Endodermal cell (in vitro differentiated cells): ENCODE measurements at regions not wholly inside any gene's neighbourhood (a gene's known extent, or its start where the extent isn't known, plus 50 kb on each side); places are given as distances from the start of the nearest gene placed in this dataset.
A peak's percentile ranks its signal among the peaks of the same experiment; 100 is the strongest.

Experiments used
- DNase-seq: peaks from one replicate; pipeline ENCODE4 v3.0.0-alpha.2; 2017
- H3K27ac ChIP-seq: 2 replicates; pipeline ENCODE4 v1.5.1; 2013; ENCODE audit warnings: mild to moderate bottlenecking, low read depth, low read length, moderate library complexity
- H3K27me3 ChIP-seq: 2 replicates; pipeline ENCODE4 v1.6.1; 2013; ENCODE audit warnings: mild to moderate bottlenecking, low read length, moderate library complexity; ENCODE audit not compliant: insufficient read depth, control insufficient read depth, poor library complexity, severe bottlenecking
- H3K36me3 ChIP-seq: 2 replicates; pipeline ENCODE4 v1.7.0; 2013; ENCODE audit warnings: mild to moderate bottlenecking, low read length, moderate library complexity; ENCODE audit not compliant: control insufficient read depth, insufficient read depth
- H3K4me1 ChIP-seq: one replicate; pipeline ENCODE4 v1.7.0; 2013; ENCODE audit warnings: low read length; ENCODE audit not compliant: control insufficient read depth, insufficient read depth
- H3K4me3 ChIP-seq: 2 replicates; pipeline ENCODE4 v1.5.1; 2013; ENCODE audit warnings: mild to moderate bottlenecking, low read length, moderate library complexity
- H3K9ac ChIP-seq: 2 replicates; pipeline ENCODE4 v1.6.1; 2013; ENCODE audit warnings: mild to moderate bottlenecking, low read length, moderate library complexity; ENCODE audit not compliant: poor library complexity, severe bottlenecking; ENCODE audit errors: extremely low read depth
- H3K9me3 ChIP-seq: 2 replicates; pipeline ENCODE4 v1.6.1; 2013; ENCODE audit warnings: mild to moderate bottlenecking, low read length, moderate library complexity; ENCODE audit not compliant: control insufficient read depth
- H3K27ac Mint-ChIP-seq: 2 replicates; pipeline ENCODE4 v1.8.0; 2020; ENCODE audit warnings: mixed read lengths
- H3K27me3 Mint-ChIP-seq: 2 replicates; pipeline ENCODE4 v1.8.0; 2021; ENCODE audit warnings: mild to moderate bottlenecking, mixed read lengths; ENCODE audit not compliant: insufficient read depth
- H3K36me3 Mint-ChIP-seq: 2 replicates; pipeline ENCODE4 v1.8.0; 2020; ENCODE audit warnings: low read depth, mixed read lengths
- H3K4me1 Mint-ChIP-seq: 2 replicates; pipeline ENCODE4 v1.8.0; 2020; ENCODE audit warnings: mixed read lengths
- H3K4me3 Mint-ChIP-seq: 2 replicates; pipeline ENCODE4 v1.8.0; 2020; ENCODE audit warnings: mild to moderate bottlenecking, moderate library complexity, mixed read lengths
- H3K9me3 Mint-ChIP-seq: 2 replicates; pipeline ENCODE4 v1.8.0; 2020; ENCODE audit warnings: mild to moderate bottlenecking, mixed read lengths
- CTCF ChIP-seq: fragments of 200-600 bp; sonication (generic); conservative IDR thresholded peaks from 2 replicates; pipeline ENCODE4 v1.5.0; 2021; ENCODE audit warnings: antibody characterized with exemption, mild to moderate bottlenecking
- WGBS, 2 experiments: methylation state at CpG; one replicate each; pipeline versions ENCODE4 v1.1.5 to v1.1.7; 2013; ENCODE audit warnings: missing lambda C conversion rate in 2 of 2, mixed read lengths in 1 of 2; ENCODE audit not compliant: insufficient coverage in 1 of 2, insufficient read length in 1 of 2; 5-methylcytosine and 5-hydroxymethylcytosine counted together

GRCh38 chr19:30228113-30228834 lies 143.9 kb upstream of the ZNF536 start:
- 0 to 1% methylated on average over 38 to 61 of the region's 62 CpGs for WGBS, 2 experiments
- Histone ChIP-seq H3K27me3 (peaks cover 82% of the 10 kb centered on the region), H3K4me3 (peak overlapping the region; percentile 76), H3K4me1 (peaks cover 3% of the 10 kb centered on the region), H3K36me3 (no peaks in the 10 kb centered on the region), H3K27ac (no peak overlapping the region), H3K9ac (no peak overlapping the region), H3K9me3 (no peaks in the 10 kb centered on the region)
- H3K27me3 Mint-ChIP-seq = peaks cover 80% of the 10 kb centered on the region
- no peak overlapping the region for H3K27ac Mint-ChIP-seq
- DNase-seq = peak; percentile 64
- H3K9me3 Mint-ChIP-seq = no peaks in the 10 kb centered on the region
- peak overlapping the region; percentile 62 for H3K4me3 Mint-ChIP-seq
- no peaks in the 10 kb centered on the region for H3K36me3 Mint-ChIP-seq
- no peak for TF ChIP-seq CTCF
- H3K4me1 Mint-ChIP-seq = peaks cover 29% of the 10 kb centered on the region

DNA sequence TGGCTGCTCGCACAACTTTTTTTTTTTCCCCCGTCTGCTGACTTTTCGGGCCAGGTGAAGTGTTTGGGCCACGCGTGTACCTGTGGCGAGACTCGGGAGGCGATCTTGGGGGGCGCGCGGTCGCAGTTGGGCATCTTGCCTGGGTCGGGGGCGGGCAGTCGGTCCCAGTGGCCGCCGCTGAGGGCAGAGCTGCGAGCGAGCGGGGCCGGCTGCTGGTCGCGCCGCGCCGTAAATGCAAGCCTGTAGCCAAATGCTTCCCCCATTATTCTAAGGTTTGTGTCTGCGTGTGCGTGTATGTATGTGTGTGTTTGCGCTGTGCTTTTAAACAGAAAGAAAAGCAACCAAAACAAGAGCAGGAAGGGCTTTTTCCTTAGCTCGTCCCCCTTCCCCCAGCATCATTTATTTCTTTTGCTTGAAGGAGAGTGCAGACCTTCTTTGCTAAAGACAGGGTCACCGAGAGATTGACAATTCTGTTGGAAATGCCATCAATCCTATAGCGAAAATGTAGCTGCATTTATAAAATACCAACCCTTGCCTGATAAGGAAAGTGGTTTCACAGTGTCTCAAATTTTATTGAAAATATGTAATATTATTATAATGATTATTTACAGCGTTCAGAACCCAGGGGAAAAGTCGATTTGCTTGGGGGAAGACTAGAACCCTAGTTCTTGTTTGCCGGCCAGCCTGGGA lies 143.2 kb upstream of the ZNF536 start:
- H3K4me1 ChIP-seq = peaks cover 3% of the 10 kb centered on the region
- no peak overlapping the region for H3K9ac ChIP-seq
- peaks cover 29% of the 10 kb centered on the region for H3K4me1 Mint-ChIP-seq
- peak overlapping the region; percentile 62 for H3K4me3 Mint-ChIP-seq
- 0 to 2% methylated on average over 4 to 35 of the region's 35 CpGs for WGBS, 2 experiments
- no peak overlapping the region for H3K27ac ChIP-seq
- peak overlapping the region; percentile 76 for H3K4me3 ChIP-seq
- peak; percentile 26 for TF ChIP-seq CTCF
- no peaks in the 10 kb centered on the region for H3K36me3 ChIP-seq
- no peaks in the 10 kb centered on the region for H3K9me3 Mint-ChIP-seq
- DNase-seq = peak; percentile 67
- H3K27me3 ChIP-seq = peaks cover 75% of the 10 kb centered on the region
- H3K36me3 Mint-ChIP-seq = no peaks in the 10 kb centered on the region
- no peaks in the 10 kb centered on the region for H3K9me3 ChIP-seq
- peaks cover 72% of the 10 kb centered on the region for H3K27me3 Mint-ChIP-seq
- no peak overlapping the region for H3K27ac Mint-ChIP-seq

- H3K9me3 Mint-ChIP-seq = no peaks in the 10 kb centered on the region
- Histone ChIP-seq H3K4me1 (peaks cover 3% of the 10 kb centered on the region), H3K27me3 (peaks cover 69% of the 10 kb centered on the region), H3K27ac (no peak overlapping the region), H3K9ac (no peak overlapping the region), H3K4me3 (no peak overlapping the region), H3K9me3 (no peaks in the 10 kb centered on the region), H3K36me3 (no peaks in the 10 kb centered on the region)
- 19 to 33% methylated on average over 4 to 14 of the region's 14 CpGs for WGBS, 2 experiments
- DNase-seq = peak; percentile 64
- peak overlapping the region; percentile 22 for H3K4me3 Mint-ChIP-seq
- TF ChIP-seq CTCF = no peak
- H3K27ac Mint-ChIP-seq = no peak overlapping the region
- H3K36me3 Mint-ChIP-seq = no peaks in the 10 kb centered on the region
- peaks cover 23% of the 10 kb centered on the region for H3K4me1 Mint-ChIP-seq
- H3K27me3 Mint-ChIP-seq = peaks cover 66% of the 10 kb centered on the region
These were observed 142.5 kb upstream of the ZNF536 start for GRCh38 chr19:30229525-30230174.
